Activated naive CD4-positive, alpha-beta T cell treated with anti-CD3 and anti-CD28 coated beads for 36 hours (primary cell): ENCODE measurements at regions not wholly inside any gene's neighbourhood (a gene's known extent, or its start where the extent isn't known, plus 50 kb on each side); places are given as distances from the start of the nearest gene placed in this dataset.

Experiments used
- CTCF ChIA-PET: fragments of 350-600 bp; sonication (Branson Sonifier 250); formaldehyde crosslinking; loops from one replicate; lab custom pipeline; 2021; ENCODE audit warnings: antibody characterized with exemption; lab: Charles Lee
- DNase-seq: peaks from one replicate; pipeline ENCODE4 v3.0.0-alpha.2; 2020
- H3K27ac Mint-ChIP-seq: one replicate; pipeline ENCODE4 v1.8.0; 2021; ENCODE audit warnings: mild to moderate bottlenecking, mixed read lengths
- H3K27me3 Mint-ChIP-seq: one replicate; pipeline ENCODE4 v1.8.0; 2021; ENCODE audit warnings: low read depth, mixed read lengths
- H3K36me3 Mint-ChIP-seq: one replicate; pipeline ENCODE4 v1.8.0; 2021; ENCODE audit warnings: low read depth, mixed read lengths
- H3K4me1 Mint-ChIP-seq: one replicate; pipeline ENCODE4 v1.8.0; 2021; ENCODE audit warnings: low read depth, mixed read lengths
- H3K4me3 Mint-ChIP-seq: one replicate; pipeline ENCODE4 v1.8.0; 2021; ENCODE audit warnings: mild to moderate bottlenecking, moderate library complexity, mixed read lengths
- H3K9me3 Mint-ChIP-seq: one replicate; pipeline ENCODE4 v1.8.0; 2021; ENCODE audit warnings: mixed read lengths
- intact Hi-C: fragments of 100-400 bp; cut with micrococcal nuclease; formaldehyde crosslinking; loops from one replicate; pipeline ENCODE4 v1.15.1; 2023

GRCh38 chr10:64708884-64709681, 1187.9 kb downstream of the REEP3 start:
- H3K27ac Mint-ChIP-seq = no peak overlapping the region
- no peak overlapping the region for H3K4me3 Mint-ChIP-seq
- no peaks in the 10 kb centered on the region for H3K4me1 Mint-ChIP-seq
- no peaks in the 10 kb centered on the region for H3K36me3 Mint-ChIP-seq
- CTCF ChIA-PET = no interaction called here
- H3K27me3 Mint-ChIP-seq = no peaks in the 10 kb centered on the region
- intact Hi-C loops = no loop called here
- peaks cover 2% of the 10 kb centered on the region for H3K9me3 Mint-ChIP-seq
- DNase-seq = no peak

GRCh38 chr10:64726466-64726865, 1205.3 kb downstream of the REEP3 start:
- no peak overlapping the region for H3K27ac Mint-ChIP-seq
- H3K27me3 Mint-ChIP-seq = no peaks in the 10 kb centered on the region
- CTCF ChIA-PET = no interaction called here
- H3K4me3 Mint-ChIP-seq = no peak overlapping the region
- DNase-seq = no peak
- peaks cover 6% of the 10 kb centered on the region for H3K9me3 Mint-ChIP-seq
- intact Hi-C loops = no loop called here
- H3K4me1 Mint-ChIP-seq = no peaks in the 10 kb centered on the region
- no peaks in the 10 kb centered on the region for H3K36me3 Mint-ChIP-seq

GRCh38 chr10:64731016-64731415, 1209.8 kb downstream of the REEP3 start:
- intact Hi-C loops = loop anchor here (10.0 kb wide), 1 partner anchor 1454 kb away; no protein-coding TSS in a partner anchor
- Mint-ChIP-seq H3K27me3 (no peaks in the 10 kb centered on the region), H3K36me3 (no peaks in the 10 kb centered on the region), H3K4me3 (no peak overlapping the region), H3K4me1 (no peaks in the 10 kb centered on the region), H3K9me3 (peaks cover 7% of the 10 kb centered on the region), H3K27ac (no peak overlapping the region)
- CTCF ChIA-PET = no interaction called here
- no peak for DNase-seq

GRCh38 chr10:64732372-64732957, 1211.3 kb downstream of the REEP3 start:
- no peak overlapping the region for H3K27ac Mint-ChIP-seq
- intact Hi-C loops = loop anchor here (10.0 kb wide), 1 partner anchor 1452 kb away; no protein-coding TSS in a partner anchor

GRCh38 chr10:64733980-64734379, 1212.8 kb downstream of the REEP3 start:
- H3K27me3 Mint-ChIP-seq = no peaks in the 10 kb centered on the region
- H3K4me1 Mint-ChIP-seq = no peaks in the 10 kb centered on the region
- CTCF ChIA-PET = no interaction called here
- intact Hi-C loops = loop anchor here (10.0 kb wide), 1 partner anchor 1451 kb away; no protein-coding TSS in a partner anchor
- DNase-seq = no peak
- H3K36me3 Mint-ChIP-seq = no peaks in the 10 kb centered on the region
- H3K27ac Mint-ChIP-seq = no peak overlapping the region
- H3K9me3 Mint-ChIP-seq = peaks cover 7% of the 10 kb centered on the region
- no peak overlapping the region for H3K4me3 Mint-ChIP-seq

More at GRCh38 chr10:64732372-64732957, 1211.3 kb downstream of the REEP3 start:
- CTCF ChIA-PET = no interaction called here
- peaks cover 10% of the 10 kb centered on the region for H3K9me3 Mint-ChIP-seq
- no peaks in the 10 kb centered on the region for H3K4me1 Mint-ChIP-seq
- no peaks in the 10 kb centered on the region for H3K27me3 Mint-ChIP-seq
- DNase-seq = no peak
- no peak overlapping the region for H3K4me3 Mint-ChIP-seq
- no peaks in the 10 kb centered on the region for H3K36me3 Mint-ChIP-seq

- no peaks in the 10 kb centered on the region for H3K36me3 Mint-ChIP-seq
- no peak for DNase-seq
- no peak overlapping the region for H3K4me3 Mint-ChIP-seq
- intact Hi-C loops = loop anchor here (10.0 kb wide), 1 partner anchor 1446 kb away; no protein-coding TSS in a partner anchor
- H3K27me3 Mint-ChIP-seq = no peaks in the 10 kb centered on the region
- no peak overlapping the region for H3K27ac Mint-ChIP-seq
- H3K9me3 Mint-ChIP-seq = peaks cover 6% of the 10 kb centered on the region
- H3K4me1 Mint-ChIP-seq = no peaks in the 10 kb centered on the region
- CTCF ChIA-PET = no interaction called here
These were observed 1217.3 kb downstream of the REEP3 start for GRCh38 chr10:64738462-64738861.

GRCh38 chr10:64745565-64745964, 1224.4 kb downstream of the REEP3 start:
- Mint-ChIP-seq H3K4me1 (no peaks in the 10 kb centered on the region), H3K27me3 (no peaks in the 10 kb centered on the region), H3K9me3 (peaks cover 2% of the 10 kb centered on the region), H3K27ac (no peak overlapping the region), H3K36me3 (no peaks in the 10 kb centered on the region), H3K4me3 (no peak overlapping the region)
- DNase-seq = no peak
- CTCF ChIA-PET = no interaction called here
- intact Hi-C loops = no loop called here

- H3K27me3 Mint-ChIP-seq = peaks cover 1% of the 10 kb centered on the region
- no peaks in the 10 kb centered on the region for H3K36me3 Mint-ChIP-seq
- H3K27ac Mint-ChIP-seq = no peak overlapping the region
- CTCF ChIA-PET = no interaction called here
- intact Hi-C loops = no loop called here
- H3K4me3 Mint-ChIP-seq = no peak overlapping the region
- H3K4me1 Mint-ChIP-seq = no peaks in the 10 kb centered on the region
- peaks cover 4% of the 10 kb centered on the region for H3K9me3 Mint-ChIP-seq
- no peak for DNase-seq
These were observed 1229.5 kb downstream of the REEP3 start for GRCh38 chr10:64750672-64751071.

- CTCF ChIA-PET = no interaction called here
- Mint-ChIP-seq H3K36me3 (no peaks in the 10 kb centered on the region), H3K27me3 (peaks cover 1% of the 10 kb centered on the region), H3K9me3 (peaks cover 4% of the 10 kb centered on the region), H3K4me1 (no peaks in the 10 kb centered on the region), H3K27ac (no peak overlapping the region), H3K4me3 (no peak overlapping the region)
- intact Hi-C loops = no loop called here
- DNase-seq = no peak
These were observed 1232.3 kb downstream of the REEP3 start for GRCh38 chr10:64753516-64753915.

- H3K27me3 Mint-ChIP-seq = no peaks in the 10 kb centered on the region
- no peak overlapping the region for H3K27ac Mint-ChIP-seq
- CTCF ChIA-PET = no interaction called here
- intact Hi-C loops = no loop called here
- no peak for DNase-seq
- H3K36me3 Mint-ChIP-seq = no peaks in the 10 kb centered on the region
- no peaks in the 10 kb centered on the region for H3K9me3 Mint-ChIP-seq
- H3K4me1 Mint-ChIP-seq = no peaks in the 10 kb centered on the region
- no peak overlapping the region for H3K4me3 Mint-ChIP-seq
These were observed 1239.2 kb downstream of the REEP3 start for GRCh38 chr10:64760371-64760770.

GRCh38 chr10:64762861-64763260, 1241.7 kb downstream of the REEP3 start:
- H3K27ac Mint-ChIP-seq = no peak overlapping the region
- no peaks in the 10 kb centered on the region for H3K27me3 Mint-ChIP-seq
- H3K36me3 Mint-ChIP-seq = no peaks in the 10 kb centered on the region
- H3K4me3 Mint-ChIP-seq = no peak overlapping the region
- CTCF ChIA-PET = no interaction called here
- intact Hi-C loops = no loop called here
- H3K4me1 Mint-ChIP-seq = no peaks in the 10 kb centered on the region
- DNase-seq = no peak
- no peaks in the 10 kb centered on the region for H3K9me3 Mint-ChIP-seq

GRCh38 chr10:64765498-64765897, 1244.3 kb downstream of the REEP3 start:
- H3K9me3 Mint-ChIP-seq = no peaks in the 10 kb centered on the region
- H3K36me3 Mint-ChIP-seq = no peaks in the 10 kb centered on the region
- no peak overlapping the region for H3K4me3 Mint-ChIP-seq
- H3K27me3 Mint-ChIP-seq = no peaks in the 10 kb centered on the region
- DNase-seq = no peak
- no peaks in the 10 kb centered on the region for H3K4me1 Mint-ChIP-seq
- H3K27ac Mint-ChIP-seq = no peak overlapping the region
- CTCF ChIA-PET = no interaction called here
- intact Hi-C loops = no loop called here
